Body of pancreas (tissue), 4 donors: ENCODE measurements at regions not wholly inside any gene's neighbourhood (a gene's known extent, or its start where the extent isn't known, plus 50 kb on each side); places are given as distances from the start of the nearest gene placed in this dataset.

ENCODE experiments used
- CTCF ChIP-seq, 7 experiments: fragments of 450-650 bp in 4 of 7; fragments of 200-600 bp in 3 of 7; sonication (generic) in 3 of 7; IDR thresholded peaks; one replicate each; pipeline ENCODE4 v1.5.1; 2016 to 2019; ENCODE audit warnings: antibody characterized with exemption in 7 of 7
- POLR2A ChIP-seq, 3 donors: fragments of 450-650 bp; IDR thresholded peaks; one replicate each; pipeline ENCODE4 v1.6.1; 2016; ENCODE audit warnings: antibody characterized with exemption in 3 of 3, mild to moderate bottlenecking in 2 of 3

- TF ChIP-seq CTCF (IDR thresholded peaks at IDR 0.05) (no peak), POLR2A (IDR thresholded peaks at IDR 0.05) (no peak)
Measured at GRCh38 chr21:35106246-35106835, 57.2 kb upstream of the RUNX1 start.
